ENCODE measurements at regions not wholly inside any gene's neighbourhood (a gene's known extent, or its start where the extent isn't known, plus 50 kb on each side); places are given as distances from the start of the nearest gene placed in this dataset.
A peak's percentile ranks its signal among the peaks of the same experiment; 100 is the strongest.

DNA sequence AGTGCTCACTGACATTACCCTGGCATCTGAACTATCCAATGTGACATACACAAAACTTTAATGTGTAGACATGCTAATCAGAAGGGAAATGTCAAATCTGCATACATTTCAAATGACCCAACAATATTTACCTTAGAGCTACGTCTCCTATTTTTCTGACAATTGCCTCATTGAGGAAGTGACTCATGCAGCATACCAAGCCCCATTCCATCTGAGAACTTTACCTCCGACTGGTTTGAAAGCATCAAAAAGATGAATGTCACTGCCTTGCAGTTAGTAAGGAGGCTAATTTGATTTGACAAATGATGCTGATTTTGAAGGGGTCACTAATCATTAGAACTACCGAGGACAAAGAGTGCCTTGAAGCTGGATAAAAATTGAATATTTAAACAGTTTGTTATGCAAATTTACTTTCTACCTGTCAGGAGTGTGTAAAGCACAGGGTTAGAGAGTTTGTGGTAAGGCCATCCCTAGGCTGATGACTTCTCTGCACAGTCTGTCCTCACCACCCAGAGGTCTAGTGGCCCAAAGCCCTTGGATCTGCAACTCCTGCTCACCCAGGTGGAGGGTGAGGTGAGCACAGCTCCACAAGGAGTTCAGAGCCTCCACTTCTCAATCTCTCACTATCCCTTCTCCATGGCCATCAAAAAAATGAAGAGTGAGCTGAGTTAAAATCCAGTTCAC is 500.3 kb upstream of the C1orf87 start:
- DNase-seq = no peak

DNA sequence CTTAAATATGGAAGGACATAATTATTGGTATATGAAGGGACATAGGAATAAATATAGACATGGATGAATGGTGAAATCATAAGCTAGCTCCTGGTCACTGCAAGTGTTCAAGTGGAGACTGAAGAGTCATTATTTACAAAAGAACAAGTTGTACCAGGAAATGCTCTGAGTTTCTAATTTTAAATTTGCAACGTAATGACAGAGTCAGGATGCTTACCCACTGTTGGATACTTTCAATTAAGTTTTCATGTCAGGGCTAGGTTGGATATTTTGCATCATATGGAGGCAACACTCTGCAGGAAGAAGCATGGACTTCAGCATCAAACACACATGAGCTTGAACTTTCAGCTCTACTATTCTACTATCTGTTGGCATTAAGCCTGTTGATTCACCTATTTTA is 499.6 kb upstream of the C1orf87 start:
- peak; percentile 34 for DNase-seq

DNA sequence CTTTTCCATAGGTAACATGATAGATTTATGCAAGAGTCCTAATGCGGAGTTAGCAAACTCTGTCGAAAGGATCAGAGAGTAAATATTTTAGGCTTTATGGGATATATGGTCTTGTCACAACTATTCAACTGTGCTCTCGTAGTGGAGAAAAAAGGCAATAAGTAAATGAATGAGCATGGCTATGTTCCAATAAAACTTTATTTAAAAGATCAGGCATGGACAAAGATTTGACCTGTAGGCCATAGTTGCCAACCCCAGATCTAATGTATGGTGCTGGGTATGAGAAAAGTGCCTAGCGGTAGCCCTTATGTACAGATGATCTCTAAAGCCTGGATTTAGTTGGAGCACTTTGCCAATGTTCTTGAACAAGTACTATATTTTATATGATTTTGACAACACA is 498.8 kb upstream of the C1orf87 start:
- DNase-seq = no peak

GRCh38 chr1:60571811-60572210 is 498.2 kb upstream of the C1orf87 start:
- DNase-seq = no peak

GRCh38 chr1:60569189-60569588 is 495.6 kb upstream of the C1orf87 start:
- no peak for DNase-seq

DNA sequence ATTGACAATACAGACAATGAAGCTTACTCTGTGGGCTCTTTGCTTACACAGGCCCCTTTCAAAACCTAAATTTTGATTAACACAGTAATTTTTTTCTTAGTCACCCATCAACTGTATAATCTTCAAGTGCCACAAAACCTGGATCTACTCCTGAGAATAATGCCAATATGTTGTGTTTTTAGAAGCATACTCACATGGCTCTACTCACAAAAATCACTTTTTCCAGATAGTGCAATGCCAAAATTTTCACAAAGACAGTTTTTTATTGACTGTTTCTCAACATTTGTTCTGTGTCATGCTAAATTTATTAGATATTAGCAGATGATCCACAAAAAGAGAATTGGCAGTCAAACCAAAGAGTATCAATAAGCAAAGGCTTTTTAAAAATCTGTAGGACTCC is 493.7 kb upstream of the C1orf87 start:
- DNase-seq = no peak

DNA sequence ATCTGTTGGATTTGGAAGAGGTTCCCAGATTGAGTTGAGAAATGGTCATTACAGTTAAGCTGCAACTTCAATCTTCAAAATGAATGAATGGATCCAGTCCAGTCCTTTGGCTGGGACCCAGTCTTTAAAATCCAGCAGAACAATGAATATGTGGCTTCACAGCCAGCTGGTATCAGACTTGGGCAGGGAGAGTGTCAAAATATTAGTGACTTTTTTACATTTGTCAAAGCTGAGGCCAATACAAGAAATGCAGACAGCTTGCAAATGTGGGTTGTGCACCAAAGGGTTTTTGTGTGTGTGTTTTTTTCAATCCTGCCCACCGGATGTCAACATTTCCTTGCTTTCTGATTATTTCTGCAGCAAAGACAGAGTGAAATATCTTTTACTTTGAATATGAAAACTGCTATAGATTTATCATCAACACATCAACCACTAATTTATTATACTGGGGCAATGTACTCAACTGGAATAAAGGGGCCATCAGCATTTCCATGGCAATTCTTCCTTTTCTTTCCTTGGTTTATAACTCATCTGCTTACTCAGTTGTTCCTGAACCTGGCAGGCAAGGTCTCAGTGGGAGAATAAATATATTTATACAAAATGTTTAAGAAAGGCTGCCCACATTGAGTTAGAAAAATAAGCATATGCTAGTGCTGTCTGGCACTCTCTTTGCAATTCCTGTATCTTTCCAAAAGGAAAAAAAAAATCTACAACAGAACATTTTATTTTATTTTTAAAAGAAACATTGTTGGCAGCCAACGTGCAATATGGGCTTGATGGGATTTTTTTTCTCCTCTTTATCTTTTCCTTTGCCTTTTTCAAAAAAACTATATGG is 491.6 kb upstream of the C1orf87 start:
- DNase-seq = no peak

GRCh38 chr1:60563777-60564535 is 490.4 kb upstream of the C1orf87 start:
- no peak for DNase-seq

DNA sequence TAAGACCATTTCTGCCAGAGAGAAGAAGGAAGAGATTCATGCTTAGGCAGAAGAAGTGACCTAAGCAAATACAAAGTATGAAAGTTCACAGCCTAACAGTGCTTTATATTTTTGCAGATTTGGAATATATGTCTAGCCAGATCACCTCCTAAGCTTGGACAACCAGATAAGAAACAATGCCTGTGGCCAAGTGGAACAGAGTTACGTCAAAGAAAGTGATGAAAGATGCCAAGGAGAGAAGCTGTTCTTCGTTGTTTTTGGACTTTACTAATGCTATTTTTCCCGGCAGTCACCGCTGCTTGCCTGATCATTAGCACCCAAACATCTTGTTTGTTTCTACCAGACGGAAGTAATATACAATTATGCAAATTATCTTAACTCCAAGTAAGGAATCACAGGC is 489.2 kb upstream of the C1orf87 start:
- DNase-seq = no peak

- DNase-seq = no peak
These were observed 487.1 kb upstream of the C1orf87 start for GRCh38 chr1:60560701-60561100.

GRCh38 chr1:60558236-60558635 is 484.7 kb upstream of the C1orf87 start:
- DNase-seq = no peak

DNA sequence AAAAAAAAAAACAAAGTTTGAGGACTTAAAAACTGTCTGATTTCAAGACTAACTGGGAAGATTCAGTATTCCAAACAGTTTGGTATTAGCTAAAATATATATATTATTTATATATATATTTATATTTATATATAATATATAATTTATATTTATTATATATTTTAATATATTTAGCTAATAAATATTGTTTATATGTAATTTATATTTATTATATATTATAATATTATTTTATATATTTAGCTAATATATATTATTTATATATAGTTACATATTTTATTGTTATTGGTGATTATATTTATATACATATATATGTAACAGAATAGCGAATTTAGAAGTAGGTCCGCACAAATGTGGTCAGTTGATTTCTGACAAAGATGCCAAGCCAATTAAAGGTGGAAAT is 480.2 kb upstream of the C1orf87 start:
- no peak for DNase-seq

DNA sequence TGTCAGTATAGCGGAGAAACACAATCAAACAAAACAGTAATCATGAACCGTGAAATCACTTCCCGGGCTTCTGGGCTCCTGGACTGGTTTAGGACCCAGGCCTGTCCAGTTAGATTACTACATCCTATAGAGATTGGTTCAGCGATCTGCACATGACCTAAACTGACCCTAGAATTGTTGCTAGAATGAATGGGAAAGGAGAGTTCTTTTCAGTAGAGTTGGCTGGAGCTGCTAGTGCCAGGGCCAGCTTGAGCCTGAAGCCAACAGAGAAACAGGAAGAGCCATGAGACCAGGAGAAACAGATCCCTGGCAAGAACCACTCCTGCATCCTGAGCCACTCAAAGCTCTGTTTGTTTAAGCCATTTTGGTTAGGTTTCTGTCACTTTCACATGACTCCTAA is 474.3 kb upstream of the C1orf87 start:
- no peak for DNase-seq

DNA sequence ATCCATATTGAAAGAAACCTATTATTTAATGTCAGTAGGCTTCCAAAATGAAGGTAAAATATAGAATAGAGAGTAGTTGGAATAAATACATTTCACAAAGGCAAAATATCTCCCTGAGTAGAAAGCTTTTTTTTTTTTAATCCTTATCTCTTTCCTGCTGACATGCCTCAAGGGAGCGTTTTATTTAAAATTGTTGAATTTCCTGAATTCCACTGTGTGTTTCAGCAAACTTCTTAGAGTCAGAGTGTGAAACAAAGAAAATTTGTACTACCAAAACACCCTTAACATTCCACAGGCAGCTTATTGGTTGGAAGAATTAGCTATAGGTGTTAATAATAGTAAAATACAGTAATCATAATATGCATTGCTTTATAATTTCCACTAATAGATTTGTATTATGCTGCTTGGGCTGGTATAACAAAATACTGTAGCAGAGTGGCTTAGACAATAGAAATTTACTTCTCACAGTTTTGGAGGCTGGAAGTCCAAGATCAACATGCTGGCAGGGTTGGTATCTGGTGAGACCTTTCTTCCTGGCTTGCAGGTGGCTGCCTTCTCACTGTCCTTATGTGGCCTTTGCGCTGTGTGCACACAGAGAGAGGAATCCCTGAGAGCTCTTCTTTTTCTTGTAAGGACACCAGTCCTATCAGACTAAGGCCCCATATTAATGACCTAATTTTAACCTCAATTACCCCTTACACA is 468.4 kb upstream of the C1orf87 start:
- no peak for DNase-seq

DNA sequence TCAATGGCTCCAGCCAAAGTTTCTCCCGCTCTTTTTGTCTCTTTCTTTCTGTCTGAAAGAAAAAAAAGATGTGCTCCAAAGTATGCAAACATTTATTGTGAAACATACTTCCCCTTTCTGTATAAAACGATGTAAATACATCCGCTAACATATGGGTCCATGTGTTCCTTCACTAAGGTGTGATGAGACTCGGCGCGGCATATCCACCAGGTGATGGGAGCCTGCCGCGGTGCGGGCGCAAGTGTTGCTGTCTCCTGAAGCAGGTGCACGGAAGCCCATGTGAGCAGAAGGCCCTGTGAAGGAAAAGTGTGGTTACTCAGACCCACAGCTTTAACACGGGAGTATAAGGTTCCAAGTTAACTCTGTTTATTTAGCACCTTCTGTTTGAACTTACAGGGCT is 466.6 kb upstream of the C1orf87 start:
- DNase-seq = no peak

- DNase-seq = no peak
These were observed 462.1 kb upstream of the C1orf87 start for GRCh38 chr1:60535713-60536112.

- DNase-seq = no peak
These were observed 454.0 kb upstream of the C1orf87 start for GRCh38 chr1:60527567-60527966.

GRCh38 chr1:60516996-60517395 is 443.4 kb upstream of the C1orf87 start:
- no peak for DNase-seq

GRCh38 chr1:60510162-60510561 is 436.6 kb upstream of the C1orf87 start:
- DNase-seq = no peak

DNA sequence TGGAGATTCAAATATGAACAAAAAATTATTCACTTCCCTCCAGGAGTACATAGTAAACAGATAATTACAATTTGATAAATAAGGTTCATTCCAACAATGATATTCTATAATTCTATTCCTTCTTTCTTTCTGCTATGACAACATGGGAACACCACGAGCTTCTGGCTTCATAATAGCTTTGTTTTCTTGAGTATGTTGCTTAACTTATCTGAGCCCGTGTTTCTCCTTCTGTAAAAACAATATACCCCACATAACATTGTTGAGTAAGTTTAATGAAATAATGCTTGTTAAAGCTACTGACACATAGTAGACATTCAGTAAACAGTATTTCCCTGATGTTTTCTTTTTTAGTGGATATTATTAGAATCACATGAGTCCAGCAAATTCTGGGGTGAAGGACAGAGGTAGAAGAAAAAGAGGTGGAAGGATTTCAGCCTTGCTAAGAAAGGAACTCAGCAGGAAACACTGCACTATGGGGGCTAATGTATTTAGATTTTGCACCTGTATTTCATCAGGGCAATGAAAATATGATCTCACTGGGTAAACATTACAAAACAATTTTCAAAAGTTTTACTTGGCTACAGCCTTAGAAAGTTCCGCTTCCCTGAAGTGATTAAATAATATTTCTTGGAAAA is 430.8 kb upstream of the C1orf87 start:
- no peak for DNase-seq

GRCh38 chr1:60503266-60503925 is 429.8 kb upstream of the C1orf87 start:
- DNase-seq = no peak

- no peak for DNase-seq
These were observed 428.9 kb upstream of the C1orf87 start for GRCh38 chr1:60502506-60502905.
